HG02623 (cell line): ENCODE measurements at regions not wholly inside any gene's neighbourhood (a gene's known extent, or its start where the extent isn't known, plus 50 kb on each side); places are given as distances from the start of the nearest gene placed in this dataset.
"Not testable (repeated sequence)": the region's sequence is repeated elsewhere in the genome, so short reads cannot be mapped to it uniquely, and the experiment has no call there.

Experiments
- ATAC-seq: cut with Tn5 transposase; IDR thresholded peaks from one replicate; pipeline ENCODE4 v1.9.1; 2021; ENCODE audit warnings: moderate library complexity; ENCODE audit not compliant: unreplicated experiment

GRCh38 chr7:150096213-150096994 lies 222.6 kb downstream of the ATP6V0E2 start:
- ATAC-seq, result not testable (repeated sequence)

DNA sequence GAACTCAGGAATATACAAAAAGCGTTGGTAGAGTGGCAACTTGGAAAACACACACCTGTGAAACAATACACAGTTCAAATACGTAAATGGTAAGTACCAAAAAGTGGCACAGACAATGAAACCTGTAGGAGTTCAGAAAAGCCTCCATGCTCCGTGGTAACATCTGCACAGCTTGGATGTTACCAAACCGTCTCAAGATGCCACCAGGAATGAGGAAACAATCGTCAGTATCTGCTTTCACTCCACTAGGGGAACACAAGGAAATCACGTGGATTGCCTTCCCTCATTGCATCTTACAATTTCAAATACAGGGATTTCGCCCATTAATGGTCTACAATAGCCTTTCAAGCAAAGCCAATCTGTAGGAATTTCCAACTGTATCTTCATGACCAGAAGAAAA lies 224.6 kb upstream of the LRRC61 start:
- not testable (repeated sequence) for ATAC-seq

DNA sequence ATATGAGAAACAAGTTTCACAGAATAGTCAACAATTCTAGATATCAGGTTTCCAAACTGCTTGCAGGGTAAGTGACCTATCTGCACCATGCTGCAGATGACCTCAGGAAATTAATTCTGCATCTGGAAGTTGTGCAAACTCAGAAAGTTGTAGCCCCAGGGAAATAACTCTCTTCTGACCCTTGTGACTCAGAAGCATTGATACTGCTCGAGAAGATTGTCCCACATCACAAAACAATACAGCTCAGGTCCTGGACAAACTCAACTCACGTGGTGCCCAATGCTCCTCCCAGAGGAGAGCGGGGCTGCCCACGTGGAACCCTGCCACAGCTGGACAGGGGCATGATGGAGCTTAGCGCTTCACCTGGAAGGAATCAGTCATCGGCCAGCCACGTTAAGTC lies 221.9 kb upstream of the LRRC61 start:
- ATAC-seq, result not testable (repeated sequence)

DNA sequence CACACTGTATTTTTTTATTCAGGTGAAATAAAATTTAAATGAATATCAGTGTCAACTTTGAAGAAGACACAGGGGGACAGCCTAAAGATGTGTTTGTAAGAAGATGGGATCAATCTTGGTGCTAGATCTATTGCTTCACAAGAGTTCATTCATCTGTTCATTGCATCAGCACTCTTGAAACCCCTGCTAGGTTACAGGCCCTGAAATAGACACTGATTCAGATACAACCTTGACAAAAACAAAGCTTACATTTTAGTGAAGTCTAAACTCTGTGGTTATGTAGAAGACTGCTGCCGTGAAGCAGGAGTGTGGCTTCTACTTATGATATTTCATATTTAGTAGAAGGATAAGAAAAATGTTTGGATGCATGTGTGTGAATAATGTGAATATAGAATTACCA lies 215.9 kb upstream of the LRRC61 start:
- not testable (repeated sequence) for ATAC-seq

GRCh38 chr7:150110375-150110820 lies 212.8 kb upstream of the LRRC61 start:
- ATAC-seq, result not testable (repeated sequence)

DNA sequence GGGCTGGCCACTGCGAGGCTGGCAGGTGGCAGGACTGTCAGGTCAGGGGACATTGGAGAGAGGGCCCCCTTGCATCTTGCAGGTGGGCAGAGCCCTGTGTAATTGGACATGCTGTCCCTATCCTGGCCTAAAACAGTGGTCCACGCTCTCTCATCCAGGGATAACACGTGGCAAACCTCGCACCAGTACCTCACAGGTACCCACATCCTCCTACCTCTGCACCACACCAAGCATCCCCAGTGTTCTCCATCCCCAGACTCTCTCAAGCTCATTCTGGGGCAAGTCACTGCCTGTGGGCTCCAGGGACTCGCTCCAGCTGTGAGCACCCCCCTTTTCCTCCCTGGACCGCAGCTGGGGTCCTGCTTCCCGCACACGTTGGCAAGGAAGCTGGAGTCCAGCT lies 212.3 kb upstream of the LRRC61 start:
- ATAC-seq, result not testable (repeated sequence)

GRCh38 chr7:150111373-150112139 lies 211.6 kb upstream of the LRRC61 start:
- ATAC-seq, result not testable (repeated sequence)

DNA sequence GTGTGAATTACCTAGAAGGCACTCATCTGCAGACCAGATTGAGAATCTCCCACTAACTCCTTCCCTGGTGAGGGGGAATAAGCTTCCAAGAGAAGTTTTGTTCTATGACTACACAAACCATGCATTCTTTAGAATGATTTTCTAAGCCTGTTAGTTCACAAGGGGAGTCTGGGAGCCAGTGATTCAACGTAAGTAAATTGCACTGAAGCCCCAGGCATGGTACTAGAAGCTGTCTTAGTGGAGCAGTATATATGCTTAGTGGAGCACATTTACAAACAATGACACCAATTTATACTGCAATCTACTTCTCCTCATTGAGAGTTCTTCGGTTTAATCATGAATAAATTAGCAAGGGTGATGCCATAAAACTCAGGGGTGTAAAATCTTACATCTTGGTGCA lies 209.9 kb upstream of the LRRC61 start:
- not testable (repeated sequence) for ATAC-seq

- ATAC-seq, result not testable (repeated sequence)
These were observed 208.6 kb upstream of the LRRC61 start for GRCh38 chr7:150114591-150114990.

- ATAC-seq, result not testable (repeated sequence)
These were observed 203.2 kb upstream of the LRRC61 start for GRCh38 chr7:150119966-150120365.

- ATAC-seq, result not testable (repeated sequence)
These were observed 197.3 kb upstream of the LRRC61 start for GRCh38 chr7:150125831-150126230.

DNA sequence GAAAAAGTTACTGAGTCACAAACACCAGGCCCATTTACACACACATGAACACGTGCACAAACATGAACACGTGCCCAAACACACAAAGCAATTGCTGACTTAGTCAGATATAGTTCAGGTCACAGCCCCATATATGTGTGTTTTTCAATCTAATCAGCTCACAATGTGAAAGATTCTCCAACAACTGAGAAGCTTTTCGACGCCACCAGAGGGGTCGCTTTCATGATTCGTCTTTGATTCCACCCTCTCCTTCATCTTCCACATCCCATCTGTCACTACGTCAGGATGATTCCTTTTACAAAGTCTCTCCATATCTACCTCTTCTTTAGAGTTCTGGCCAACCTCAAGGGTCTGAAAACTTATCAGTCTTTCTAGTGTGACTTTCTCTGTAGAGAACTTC lies 188.7 kb upstream of the LRRC61 start:
- ATAC-seq, result not testable (repeated sequence)

- not testable (repeated sequence) for ATAC-seq
These were observed 187.4 kb upstream of the LRRC61 start for GRCh38 chr7:150135620-150136190.

DNA sequence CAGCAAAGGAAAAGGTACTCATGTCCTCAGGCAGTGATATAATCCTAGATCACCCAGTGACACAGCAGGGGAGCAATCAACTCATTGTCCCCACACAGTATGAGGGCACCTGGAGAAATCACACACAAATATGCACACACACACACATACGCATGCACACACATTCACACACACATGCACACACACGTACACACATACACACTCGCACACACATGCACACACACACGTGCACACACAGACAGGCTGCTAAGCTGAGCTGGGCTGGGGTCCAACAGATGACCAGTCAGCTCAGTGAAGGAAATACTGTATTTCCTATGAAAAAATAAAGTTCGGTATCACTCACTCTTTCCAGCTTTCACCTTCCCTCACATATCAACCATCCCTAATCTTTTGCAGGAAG lies 183.3 kb upstream of the LRRC61 start:
- ATAC-seq, result not testable (repeated sequence)

DNA sequence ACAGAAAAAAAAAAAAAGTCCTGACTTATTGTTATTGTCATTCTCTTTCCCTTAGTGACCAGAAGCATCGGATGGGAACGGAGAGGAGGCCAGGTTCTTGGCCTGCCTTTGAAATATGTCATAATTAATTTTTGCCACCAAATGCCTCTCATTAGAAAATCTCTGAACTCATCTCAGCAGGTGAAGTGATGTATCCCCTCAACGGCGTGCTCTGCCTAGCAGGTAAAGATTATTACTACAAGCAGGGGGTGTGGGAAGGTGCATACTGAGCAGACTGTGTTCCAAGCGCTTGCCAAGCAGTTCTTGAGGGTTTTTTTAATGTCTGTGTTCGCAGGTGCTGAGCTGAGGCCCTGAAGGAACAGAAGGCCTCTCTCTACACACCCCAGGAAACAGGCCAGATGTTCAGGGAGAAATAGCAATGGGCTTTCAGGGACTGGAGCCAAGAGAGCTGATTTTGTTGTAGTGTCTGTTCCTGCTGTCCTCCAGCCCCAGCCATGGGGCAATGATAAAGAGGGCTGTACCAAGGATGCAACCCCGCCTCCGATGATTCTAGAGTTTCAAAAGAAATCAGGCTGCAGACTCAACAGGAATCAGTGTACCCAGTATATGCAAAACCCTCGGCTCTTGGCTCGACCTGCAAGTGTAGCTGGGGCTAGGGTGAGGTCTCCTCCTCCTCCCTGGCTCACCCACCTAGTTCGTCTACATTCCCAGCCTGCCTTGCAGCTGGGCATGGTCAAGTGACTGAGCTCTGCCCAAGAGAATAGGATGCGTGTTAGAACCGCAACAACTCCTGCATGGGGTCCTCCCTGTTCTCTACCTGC lies 181.4 kb upstream of the LRRC61 start:
- not testable (repeated sequence) for ATAC-seq

DNA sequence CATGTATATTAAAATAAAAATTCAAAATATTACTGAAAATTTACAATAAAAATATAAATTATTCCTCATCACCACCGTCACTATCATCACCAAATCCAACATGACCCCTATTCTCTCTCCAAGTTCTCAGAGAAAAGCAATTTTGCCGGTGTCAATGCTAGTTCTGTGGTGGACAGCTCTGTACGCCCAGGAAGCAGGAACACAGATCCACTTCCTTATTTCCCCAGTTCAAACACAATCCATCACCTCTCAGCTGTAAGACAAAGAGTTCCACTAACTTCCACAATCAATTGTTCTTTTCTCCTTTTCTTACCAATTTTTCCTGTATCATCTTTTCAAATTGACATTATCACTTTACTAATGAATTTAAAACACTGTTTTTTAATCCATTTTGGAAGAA lies 177.0 kb upstream of the LRRC61 start:
- not testable (repeated sequence) for ATAC-seq

DNA sequence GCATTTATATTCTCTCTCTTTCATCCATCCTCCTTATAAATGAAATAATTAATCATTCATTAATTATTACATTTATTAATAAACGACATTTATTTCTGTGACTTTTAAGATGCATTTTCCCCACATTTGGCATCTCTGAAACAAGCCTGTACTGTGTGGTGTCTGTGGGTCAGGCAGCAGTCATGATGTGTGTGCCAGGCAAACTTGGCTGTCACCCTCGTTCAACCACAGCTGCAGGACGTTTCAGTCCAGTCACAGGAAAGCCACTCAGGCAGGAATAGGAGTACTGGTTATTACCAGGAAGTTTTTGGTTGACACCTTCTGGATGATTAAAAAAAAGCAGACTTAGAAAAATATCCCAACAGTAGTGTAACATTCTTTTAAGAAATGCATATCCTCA lies 175.6 kb upstream of the LRRC61 start:
- not testable (repeated sequence) for ATAC-seq

DNA sequence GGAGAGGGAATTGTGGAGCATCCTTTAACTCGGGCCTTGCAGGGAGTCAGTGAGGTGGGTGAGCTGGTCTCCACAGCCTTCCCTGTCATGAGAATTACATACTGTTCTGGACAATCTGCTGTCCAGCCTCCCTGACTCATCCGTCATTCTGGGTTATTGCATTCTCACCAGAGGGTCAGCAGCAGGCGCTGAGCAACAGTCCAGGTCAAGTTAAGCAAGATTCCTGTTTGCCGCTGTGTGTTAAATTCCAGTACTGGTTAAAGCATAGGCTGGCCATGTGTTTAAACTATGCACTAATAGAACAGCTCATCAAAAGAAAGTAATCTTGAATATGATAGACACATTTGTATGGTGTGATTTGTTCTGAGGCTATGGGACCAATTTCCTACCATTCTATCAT lies 167.1 kb upstream of the LRRC61 start:
- not testable (repeated sequence) for ATAC-seq

- ATAC-seq, result not testable (repeated sequence)
These were observed 164.5 kb upstream of the LRRC61 start for GRCh38 chr7:150158696-150159095.

DNA sequence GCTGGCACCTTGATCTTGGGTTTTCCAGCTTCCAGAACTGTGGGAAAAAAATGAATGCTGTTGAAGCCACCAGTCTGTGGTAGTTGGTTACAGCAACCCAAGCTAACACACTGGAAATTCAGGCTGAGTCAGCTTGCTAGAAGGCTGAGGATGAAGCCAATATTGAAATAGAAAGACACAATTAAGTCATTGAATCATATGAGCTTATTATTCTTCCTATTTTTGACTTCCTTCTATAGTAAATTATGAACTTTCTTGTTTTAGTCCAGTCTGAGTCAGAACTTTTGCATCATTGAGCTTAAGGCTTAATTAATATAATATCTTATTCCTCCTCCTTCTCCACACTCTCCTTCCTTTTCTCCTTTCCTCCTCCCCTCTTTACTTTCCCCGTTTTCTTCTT lies 153.6 kb upstream of the LRRC61 start:
- ATAC-seq, result not testable (repeated sequence)
